ENCODE measurements at regions not wholly inside any gene's neighbourhood (a gene's known extent, or its start where the extent isn't known, plus 50 kb on each side); places are given as distances from the start of the nearest gene placed in this dataset.

DNA sequence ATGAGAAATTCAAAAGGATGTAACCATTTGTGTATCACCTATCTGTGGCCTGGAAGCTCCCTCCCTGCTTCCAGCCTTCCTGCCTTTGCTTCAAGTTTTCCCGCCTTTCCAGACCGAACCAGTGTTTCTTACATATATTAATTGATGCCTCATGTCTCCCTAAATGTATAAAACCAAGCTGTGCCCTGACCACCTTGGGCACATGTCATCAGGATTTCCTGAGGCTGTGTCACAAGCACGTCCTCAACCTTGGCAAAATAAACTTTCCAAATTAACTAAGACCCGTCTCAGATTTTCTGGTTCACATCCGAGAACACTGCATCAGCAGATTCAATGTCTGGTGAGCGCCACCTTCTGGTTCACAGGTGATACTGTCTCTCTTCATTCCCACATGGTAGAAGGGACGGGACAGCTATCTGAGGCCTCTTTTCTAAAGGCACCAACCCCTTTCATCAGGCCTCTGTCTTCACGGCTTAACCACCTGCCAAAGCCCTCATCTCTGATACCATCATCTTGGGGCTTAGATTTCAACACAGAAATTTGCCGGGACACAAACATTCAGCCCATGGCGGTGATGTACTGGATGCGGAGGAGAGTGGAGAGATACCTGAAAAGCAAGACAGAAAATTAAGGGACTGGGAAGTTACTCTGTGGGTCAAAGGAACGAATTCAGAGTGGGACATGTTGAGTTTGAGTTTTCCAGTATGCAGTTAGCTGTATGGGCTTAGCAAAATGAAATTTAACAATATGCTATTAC, 58.7 kb upstream of the PABPC3 start:
- TF ChIP-seq, protein P1, sequence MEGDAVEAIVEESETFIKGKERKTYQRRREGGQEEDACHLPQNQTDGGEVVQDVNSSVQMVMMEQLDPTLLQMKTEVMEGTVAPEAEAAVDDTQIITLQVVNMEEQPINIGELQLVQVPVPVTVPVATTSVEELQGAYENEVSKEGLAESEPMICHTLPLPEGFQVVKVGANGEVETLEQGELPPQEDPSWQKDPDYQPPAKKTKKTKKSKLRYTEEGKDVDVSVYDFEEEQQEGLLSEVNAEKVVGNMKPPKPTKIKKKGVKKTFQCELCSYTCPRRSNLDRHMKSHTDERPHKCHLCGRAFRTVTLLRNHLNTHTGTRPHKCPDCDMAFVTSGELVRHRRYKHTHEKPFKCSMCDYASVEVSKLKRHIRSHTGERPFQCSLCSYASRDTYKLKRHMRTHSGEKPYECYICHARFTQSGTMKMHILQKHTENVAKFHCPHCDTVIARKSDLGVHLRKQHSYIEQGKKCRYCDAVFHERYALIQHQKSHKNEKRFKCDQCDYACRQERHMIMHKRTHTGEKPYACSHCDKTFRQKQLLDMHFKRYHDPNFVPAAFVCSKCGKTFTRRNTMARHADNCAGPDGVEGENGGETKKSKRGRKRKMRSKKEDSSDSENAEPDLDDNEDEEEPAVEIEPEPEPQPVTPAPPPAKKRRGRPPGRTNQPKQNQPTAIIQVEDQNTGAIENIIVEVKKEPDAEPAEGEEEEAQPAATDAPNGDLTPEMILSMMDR (conservative IDR thresholded peaks at IDR 0.05) = peak; percentile 100
- no peak for TF ChIP-seq ZFX (IDR thresholded peaks at IDR 0.05)
